ENCODE measurements at regions not wholly inside any gene's neighbourhood (a gene's known extent, or its start where the extent isn't known, plus 50 kb on each side); places are given as distances from the start of the nearest gene placed in this dataset.
A peak's percentile ranks its signal among the peaks of the same experiment; 100 is the strongest.

DNA sequence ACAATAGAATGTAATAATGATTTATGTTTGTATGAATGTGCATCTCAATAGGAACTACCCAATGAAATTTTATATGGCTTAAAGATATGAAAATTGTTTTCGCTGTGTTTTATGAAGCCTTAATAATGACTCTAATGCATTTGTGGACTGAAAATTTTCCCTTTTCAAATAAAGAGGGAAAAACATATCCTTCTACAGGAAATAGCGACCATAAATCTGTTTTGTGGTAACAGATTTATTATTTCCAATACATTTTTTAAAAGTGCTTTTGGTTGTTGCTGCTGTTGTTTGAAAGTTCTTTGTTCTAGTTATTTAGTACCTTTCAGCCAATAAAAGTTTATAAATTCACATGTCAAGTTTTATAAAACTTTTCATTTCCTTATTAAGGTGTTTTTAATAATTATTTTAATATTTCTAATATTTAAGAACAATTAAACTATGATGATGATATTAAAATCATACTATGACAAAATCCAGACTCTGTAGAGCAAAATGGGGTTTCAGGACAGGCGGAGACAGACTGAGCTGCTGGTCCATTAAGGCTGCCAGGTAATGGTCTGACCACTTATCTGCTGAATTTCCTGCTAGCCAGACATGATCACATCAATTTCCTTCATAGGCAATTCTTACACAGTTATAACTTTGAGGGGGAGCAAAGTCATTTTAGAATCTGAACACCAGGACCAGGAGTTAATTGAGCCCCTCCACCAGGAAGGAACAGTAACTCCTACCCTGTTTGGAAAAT, 65.7 kb upstream of the NEUROD1 start:
- TF ChIP-seq, protein P1, sequence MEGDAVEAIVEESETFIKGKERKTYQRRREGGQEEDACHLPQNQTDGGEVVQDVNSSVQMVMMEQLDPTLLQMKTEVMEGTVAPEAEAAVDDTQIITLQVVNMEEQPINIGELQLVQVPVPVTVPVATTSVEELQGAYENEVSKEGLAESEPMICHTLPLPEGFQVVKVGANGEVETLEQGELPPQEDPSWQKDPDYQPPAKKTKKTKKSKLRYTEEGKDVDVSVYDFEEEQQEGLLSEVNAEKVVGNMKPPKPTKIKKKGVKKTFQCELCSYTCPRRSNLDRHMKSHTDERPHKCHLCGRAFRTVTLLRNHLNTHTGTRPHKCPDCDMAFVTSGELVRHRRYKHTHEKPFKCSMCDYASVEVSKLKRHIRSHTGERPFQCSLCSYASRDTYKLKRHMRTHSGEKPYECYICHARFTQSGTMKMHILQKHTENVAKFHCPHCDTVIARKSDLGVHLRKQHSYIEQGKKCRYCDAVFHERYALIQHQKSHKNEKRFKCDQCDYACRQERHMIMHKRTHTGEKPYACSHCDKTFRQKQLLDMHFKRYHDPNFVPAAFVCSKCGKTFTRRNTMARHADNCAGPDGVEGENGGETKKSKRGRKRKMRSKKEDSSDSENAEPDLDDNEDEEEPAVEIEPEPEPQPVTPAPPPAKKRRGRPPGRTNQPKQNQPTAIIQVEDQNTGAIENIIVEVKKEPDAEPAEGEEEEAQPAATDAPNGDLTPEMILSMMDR (IDR thresholded peaks at IDR 0.05; ENCODE audit: insufficient read depth, low read depth, low read length): no peak
- DNase-seq (ENCODE audit: low read depth): no peak

DNA sequence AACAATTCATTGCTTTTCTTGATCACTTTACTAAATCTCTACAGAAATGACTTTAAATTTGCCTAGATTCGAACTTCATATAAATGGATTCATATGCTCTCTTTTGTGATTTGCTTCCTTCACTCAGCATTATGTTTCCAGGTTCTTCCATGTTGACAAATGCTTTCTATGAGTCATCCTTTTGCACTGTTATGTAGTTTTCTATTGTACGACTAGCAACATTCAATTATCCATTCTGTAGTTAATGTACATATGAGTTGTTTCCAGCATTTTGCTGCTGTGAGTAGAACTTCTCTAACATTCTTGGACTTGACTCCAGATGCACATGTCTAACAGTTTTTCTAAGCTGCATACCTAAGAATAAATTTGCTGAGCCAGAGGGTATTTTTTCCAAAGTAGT, 66.5 kb upstream of the NEUROD1 start:
- no peak for DNase-seq (ENCODE audit: low read depth)
- TF ChIP-seq, protein P1 (IDR thresholded peaks at IDR 0.05; ENCODE audit: insufficient read depth, low read depth, low read length): no peak
- no peak overlapping the region for H3K4me3 ChIP-seq (ENCODE audit: low read depth, low read length)

More for the DNA sequence above, 65.7 kb upstream of the NEUROD1 start:
- H3K4me3 ChIP-seq (ENCODE audit: low read depth, low read length): no peak overlapping the region

DNA sequence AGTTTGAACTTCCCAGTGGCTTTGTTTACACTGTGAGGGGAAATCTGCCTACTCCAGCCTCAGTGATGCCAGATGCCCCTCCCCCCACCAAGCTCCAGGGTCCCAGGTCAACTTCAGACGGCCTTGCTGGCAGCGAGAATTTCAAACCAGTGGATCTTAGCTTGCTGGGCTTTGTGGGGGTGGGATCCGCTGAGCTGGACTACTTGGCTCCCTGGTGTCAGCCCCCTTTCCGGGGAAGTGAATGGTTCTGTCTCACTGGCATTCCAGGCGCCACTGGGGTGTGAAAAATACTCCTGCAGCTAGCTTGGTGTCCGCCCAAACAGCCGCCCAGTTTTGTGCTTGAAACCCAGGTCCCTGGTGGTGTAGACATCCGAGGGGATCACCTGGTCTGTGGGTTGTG, 70.0 kb upstream of the NEUROD1 start:
- DNase-seq (ENCODE audit: low read depth): no peak
- H3K4me3 ChIP-seq (ENCODE audit: low read depth, low read length): no peak overlapping the region
- TF ChIP-seq, protein P1 (IDR thresholded peaks at IDR 0.05; ENCODE audit: insufficient read depth, low read depth, low read length): no peak

DNA sequence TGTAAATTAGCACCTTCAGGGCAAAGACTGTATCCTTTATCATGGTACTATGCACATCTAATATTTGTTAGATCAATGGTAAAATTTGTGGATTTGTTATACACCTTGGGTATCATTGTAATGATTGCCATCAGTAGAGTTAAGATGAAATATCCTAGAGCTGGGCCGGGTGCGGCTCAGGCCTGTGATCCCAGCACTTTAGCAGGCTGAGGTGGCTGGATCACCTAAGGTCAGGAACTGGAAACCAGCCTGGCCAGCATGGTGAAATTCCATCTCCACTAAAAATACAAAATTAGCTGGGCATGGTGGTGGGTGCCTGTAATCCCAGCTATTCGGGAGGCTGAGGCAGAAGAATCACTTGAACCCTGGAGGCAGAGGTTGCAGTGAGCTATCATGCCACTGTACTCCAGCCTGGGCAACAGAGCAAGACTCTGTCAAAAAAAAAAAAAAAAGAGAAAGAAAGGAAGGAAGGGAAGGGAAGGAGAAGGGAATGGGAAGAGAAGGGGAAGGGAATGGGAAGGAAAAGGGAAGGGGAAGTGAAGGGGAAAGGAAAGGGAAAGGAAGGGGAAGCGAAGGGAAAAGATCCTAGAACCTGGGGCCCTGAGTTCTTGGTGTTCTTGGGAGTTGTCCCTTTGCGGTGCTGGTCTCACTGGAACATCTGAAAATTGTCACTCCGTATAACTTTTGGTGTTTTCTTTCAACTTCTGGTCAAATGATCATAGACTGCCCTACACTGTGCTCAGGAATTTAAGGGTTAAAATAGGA, 71.1 kb upstream of the NEUROD1 start:
- H3K4me3 ChIP-seq (ENCODE audit: low read depth, low read length): no peak overlapping the region
- no peak for DNase-seq (ENCODE audit: low read depth)
- TF ChIP-seq, protein P1 (IDR thresholded peaks at IDR 0.05; ENCODE audit: insufficient read depth, low read depth, low read length): no peak

DNA sequence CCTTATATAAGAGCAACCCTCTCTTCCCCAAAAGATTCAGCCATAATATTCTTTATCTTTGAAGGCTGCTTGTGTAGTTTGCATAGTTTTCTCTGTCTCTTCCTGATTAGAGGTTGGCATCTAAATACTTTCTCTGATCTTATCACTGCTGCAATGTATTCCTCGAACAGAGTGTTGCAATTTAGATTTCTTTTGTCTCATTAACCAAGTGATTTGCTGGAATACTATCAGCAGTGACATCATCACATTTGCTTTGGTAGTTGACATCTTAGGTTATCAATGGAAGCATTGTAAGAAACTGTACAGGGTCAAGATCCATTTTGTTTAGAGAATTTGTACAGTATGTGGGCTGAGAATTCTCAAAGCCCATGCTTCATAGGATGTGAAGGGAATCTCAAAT, 72.0 kb upstream of the NEUROD1 start:
- TF ChIP-seq, protein P1 (IDR thresholded peaks at IDR 0.05; ENCODE audit: insufficient read depth, low read depth, low read length): no peak
- no peak overlapping the region for H3K4me3 ChIP-seq (ENCODE audit: low read depth, low read length)
- DNase-seq (ENCODE audit: low read depth): peak; percentile 13

DNA sequence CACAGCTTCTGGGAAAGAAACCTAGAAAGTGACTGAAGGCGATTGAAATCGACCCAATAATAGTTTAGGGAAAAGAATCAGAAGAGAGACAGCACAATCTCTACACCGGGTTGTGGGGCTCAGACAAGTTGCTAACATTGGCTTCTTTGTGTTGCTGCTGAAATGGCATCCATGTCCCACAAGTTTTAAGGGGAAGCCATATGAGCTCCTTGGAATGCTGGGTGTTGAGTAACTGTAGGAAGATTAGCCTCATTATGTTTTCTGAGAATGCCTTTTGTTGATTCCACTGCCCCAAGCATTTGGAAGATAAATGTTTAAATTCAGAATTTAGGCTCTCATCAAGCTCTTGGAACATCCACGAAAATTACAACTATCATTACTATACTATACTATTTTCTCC, 73.4 kb upstream of the NEUROD1 start:
- no peak overlapping the region for H3K4me3 ChIP-seq (ENCODE audit: low read depth, low read length)
- DNase-seq (ENCODE audit: low read depth): no peak
- TF ChIP-seq, protein P1 (IDR thresholded peaks at IDR 0.05; ENCODE audit: insufficient read depth, low read depth, low read length): no peak

All from fibroblast of villous mesenchyme (primary cell).